Smooth muscle cell (in vitro differentiated cells): ENCODE measurements at regions not wholly inside any gene's neighbourhood (a gene's known extent, or its start where the extent isn't known, plus 50 kb on each side); places are given as distances from the start of the nearest gene placed in this dataset.
"Not testable (repeated sequence)": the region's sequence is repeated elsewhere in the genome, so short reads cannot be mapped to it uniquely, and the experiment has no call there.

Experiments used
- DNase-seq: peaks from one replicate; lab custom pipeline; 2025; ENCODE audit not compliant: unreplicated experiment; lab: John Stamatoyannopoulos, UW
- H2AFZ ChIP-seq: fragments of 200-600 bp; sonication (generic); 2 replicates; pipeline ENCODE4 v1.6.0; 2016; ENCODE audit warnings: antibody characterized with exemption, low read depth, mild to moderate bottlenecking
- H3F3A ChIP-seq: fragments of 200-600 bp; sonication (generic); 2 replicates; pipeline ENCODE4 v1.6.0; 2017; ENCODE audit warnings: antibody characterized with exemption, low read depth
- H3K27ac ChIP-seq: fragments of 200-600 bp; sonication (generic); 2 replicates; pipeline ENCODE4 v1.5.1; 2016; ENCODE audit warnings: low read depth, mild to moderate bottlenecking
- H3K27me3 ChIP-seq: fragments of 200-600 bp; sonication (generic); 2 replicates; pipeline ENCODE4 v1.6.1; 2016; ENCODE audit warnings: low read depth, mild to moderate bottlenecking
- H3K36me3 ChIP-seq: fragments of 200-600 bp; sonication (generic); 2 replicates; pipeline ENCODE4 v1.5.1; 2016; ENCODE audit warnings: low read depth
- H3K4me1 ChIP-seq: fragments of 200-600 bp; sonication (generic); 2 replicates; pipeline ENCODE4 v1.5.1; 2016; ENCODE audit warnings: low read depth
- H3K4me2 ChIP-seq: fragments of 200-600 bp; sonication (generic); 2 replicates; pipeline ENCODE4 v1.6.0; 2016; ENCODE audit warnings: mild to moderate bottlenecking
- H3K4me3 ChIP-seq: fragments of 200-600 bp; sonication (generic); 2 replicates; pipeline ENCODE4 v1.5.1; 2016; ENCODE audit warnings: mild to moderate bottlenecking
- H3K79me2 ChIP-seq: fragments of 200-600 bp; sonication (generic); 2 replicates; pipeline ENCODE4 v1.6.0; 2016; ENCODE audit warnings: low read depth, mild to moderate bottlenecking
- H3K9ac ChIP-seq: fragments of 200-600 bp; sonication (generic); 2 replicates; pipeline ENCODE4 v1.6.0; 2016; ENCODE audit warnings: low read depth
- H3K9me3 ChIP-seq: fragments of 200-600 bp; sonication (generic); replicated peaks from 2 replicates; pipeline ENCODE4 v1.5.1; 2016; ENCODE audit warnings: low read depth
- H4K20me1 ChIP-seq: fragments of 200-600 bp; sonication (generic); 2 replicates; pipeline ENCODE4 v1.6.0; 2016; ENCODE audit warnings: low read depth
- WGBS: methylation state at CpG from one replicate; pipeline ENCODE4 v1.1.7; 2016; ENCODE audit warnings: low lambda C conversion rate; 5-methylcytosine and 5-hydroxymethylcytosine counted together
- TF ChIP-seq, protein P1 (sequence below): fragments of 200-600 bp; sonication (generic); IDR thresholded peaks from 2 replicates; pipeline ENCODE4 v1.5.1; 2017; ENCODE audit warnings: borderline replicate concordance, mild to moderate bottlenecking, antibody characterized with exemption; ENCODE audit not compliant: insufficient read depth, poor library complexity, severe bottlenecking

DNA sequence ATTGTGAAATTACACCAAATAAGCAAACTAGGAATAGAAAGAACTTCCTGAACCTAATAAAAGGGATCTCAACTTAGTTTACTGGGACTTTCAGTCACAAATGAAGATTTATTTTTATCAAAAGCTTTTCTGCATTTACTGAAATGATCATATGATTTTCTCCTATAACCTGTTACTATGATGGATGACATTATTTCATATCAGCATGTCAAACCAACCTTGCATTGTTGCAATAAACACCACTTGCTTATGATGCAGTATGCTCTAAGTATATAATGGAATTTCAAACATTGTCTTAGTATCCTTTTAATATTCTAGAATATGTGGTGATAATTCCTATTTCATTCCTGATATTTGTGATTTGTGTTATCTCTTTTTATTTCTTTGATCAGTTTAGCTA, 303.0 kb downstream of the CGGBP1 start:
- Histone ChIP-seq H3F3A (no peaks in the 10 kb centered on the region), H3K4me2 (no peak overlapping the region), H3K27ac (no peak overlapping the region), H2AFZ (no peak overlapping the region), H3K4me3 (no peak overlapping the region), H3K9ac (no peak overlapping the region), H3K27me3 (no peaks in the 10 kb centered on the region), H3K9me3 (no peaks in the 10 kb centered on the region), H3K79me2 (no peaks in the 10 kb centered on the region), H4K20me1 (no peaks in the 10 kb centered on the region), H3K36me3 (no peaks in the 10 kb centered on the region), H3K4me1 (no peaks in the 10 kb centered on the region)
- TF ChIP-seq, protein P1, sequence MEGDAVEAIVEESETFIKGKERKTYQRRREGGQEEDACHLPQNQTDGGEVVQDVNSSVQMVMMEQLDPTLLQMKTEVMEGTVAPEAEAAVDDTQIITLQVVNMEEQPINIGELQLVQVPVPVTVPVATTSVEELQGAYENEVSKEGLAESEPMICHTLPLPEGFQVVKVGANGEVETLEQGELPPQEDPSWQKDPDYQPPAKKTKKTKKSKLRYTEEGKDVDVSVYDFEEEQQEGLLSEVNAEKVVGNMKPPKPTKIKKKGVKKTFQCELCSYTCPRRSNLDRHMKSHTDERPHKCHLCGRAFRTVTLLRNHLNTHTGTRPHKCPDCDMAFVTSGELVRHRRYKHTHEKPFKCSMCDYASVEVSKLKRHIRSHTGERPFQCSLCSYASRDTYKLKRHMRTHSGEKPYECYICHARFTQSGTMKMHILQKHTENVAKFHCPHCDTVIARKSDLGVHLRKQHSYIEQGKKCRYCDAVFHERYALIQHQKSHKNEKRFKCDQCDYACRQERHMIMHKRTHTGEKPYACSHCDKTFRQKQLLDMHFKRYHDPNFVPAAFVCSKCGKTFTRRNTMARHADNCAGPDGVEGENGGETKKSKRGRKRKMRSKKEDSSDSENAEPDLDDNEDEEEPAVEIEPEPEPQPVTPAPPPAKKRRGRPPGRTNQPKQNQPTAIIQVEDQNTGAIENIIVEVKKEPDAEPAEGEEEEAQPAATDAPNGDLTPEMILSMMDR, result no peak
- DNase-seq, result no peak

DNA sequence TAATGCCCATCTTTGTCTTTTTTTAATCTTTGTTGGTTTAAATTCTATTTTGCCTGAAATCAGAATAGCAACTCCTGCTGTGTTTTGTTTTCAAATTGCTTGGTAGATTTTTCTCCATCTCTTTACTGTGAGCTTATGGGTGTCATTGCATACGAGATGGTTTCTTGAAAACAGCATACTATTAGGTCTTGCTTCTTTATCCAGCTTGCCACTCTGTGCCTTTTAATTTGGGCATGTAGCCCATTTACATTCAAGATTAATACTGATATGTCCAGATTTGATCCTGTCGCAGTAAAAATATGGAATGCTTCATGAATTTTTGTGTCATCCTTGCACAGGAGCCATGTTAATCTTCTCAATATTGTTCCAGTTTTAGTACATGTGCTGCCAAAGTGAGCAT, 316.6 kb downstream of the CGGBP1 start:
- Histone ChIP-seq H3K27ac (no peak overlapping the region), H3K36me3 (no peaks in the 10 kb centered on the region), H4K20me1 (no peaks in the 10 kb centered on the region), H3F3A (no peaks in the 10 kb centered on the region), H3K79me2 (no peaks in the 10 kb centered on the region), H3K9me3 (no peaks in the 10 kb centered on the region), H2AFZ (no peak overlapping the region), H3K4me3 (no peak overlapping the region), H3K4me1 (no peaks in the 10 kb centered on the region), H3K27me3 (no peaks in the 10 kb centered on the region), H3K9ac (no peak overlapping the region), H3K4me2 (no peak overlapping the region)
- TF ChIP-seq, protein P1, result no peak
- WGBS, result 88% methylated on average over 2 of the region's 2 CpGs
- DNase-seq, result no peak

DNA sequence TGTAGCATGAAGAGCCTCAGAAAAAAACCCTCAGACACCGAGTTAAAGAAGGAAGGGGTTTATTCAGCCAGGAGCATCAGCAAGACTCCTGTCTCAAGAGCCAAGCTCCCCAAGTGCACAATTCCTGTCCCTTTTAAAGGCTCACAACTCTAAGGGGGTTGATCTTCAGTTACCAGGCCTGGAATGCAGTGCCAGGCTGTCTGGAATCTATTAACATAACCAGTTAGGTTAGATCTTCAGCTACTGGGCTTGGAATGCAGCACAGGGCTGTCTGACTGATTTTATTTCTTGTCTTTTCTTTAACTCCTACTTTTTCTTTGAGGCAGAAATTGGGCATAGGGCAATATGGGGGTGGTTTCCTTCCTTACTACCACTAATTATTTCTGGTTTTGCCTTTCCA, 317.9 kb downstream of the CGGBP1 start:
- H3K36me3 ChIP-seq, H3K4me1 ChIP-seq, DNase-seq, H3K9me3 ChIP-seq, H3K79me2 ChIP-seq, H3K27ac ChIP-seq, H4K20me1 ChIP-seq, H3K9ac ChIP-seq, H3K4me3 ChIP-seq, H2AFZ ChIP-seq, H3K27me3 ChIP-seq, H3F3A ChIP-seq, H3K4me2 ChIP-seq: not testable (repeated sequence)
- WGBS, result 85% methylated on average over 1 of the region's 1 CpG

DNA sequence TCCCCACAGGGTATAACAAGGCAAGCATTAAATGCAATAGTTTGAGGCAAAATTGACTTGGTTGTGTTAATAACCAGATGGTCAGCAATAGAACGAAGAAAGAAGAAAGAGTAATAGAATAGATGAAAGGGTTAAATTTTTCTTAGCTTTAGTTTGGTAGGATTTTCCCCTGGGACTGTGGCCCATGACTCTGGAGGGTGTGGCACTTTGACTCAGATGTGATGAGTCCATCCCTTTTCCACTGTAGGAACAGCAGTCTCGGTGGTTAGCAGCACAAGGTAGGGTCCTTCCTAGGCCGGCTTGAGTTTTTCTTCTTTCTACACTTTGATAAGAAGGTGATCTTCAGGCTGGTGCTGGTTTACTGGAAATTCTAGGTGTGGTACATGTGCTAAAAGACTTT, 321.0 kb downstream of the CGGBP1 start:
- not testable (repeated sequence) for H3K4me2 ChIP-seq, H3K9ac ChIP-seq, H2AFZ ChIP-seq, H3K27ac ChIP-seq, H3K4me3 ChIP-seq, H3K4me1 ChIP-seq, H3F3A ChIP-seq, H4K20me1 ChIP-seq, DNase-seq, H3K9me3 ChIP-seq, H3K79me2 ChIP-seq, H3K27me3 ChIP-seq, H3K36me3 ChIP-seq
- 85% methylated on average over 3 of the region's 3 CpGs for WGBS

DNA sequence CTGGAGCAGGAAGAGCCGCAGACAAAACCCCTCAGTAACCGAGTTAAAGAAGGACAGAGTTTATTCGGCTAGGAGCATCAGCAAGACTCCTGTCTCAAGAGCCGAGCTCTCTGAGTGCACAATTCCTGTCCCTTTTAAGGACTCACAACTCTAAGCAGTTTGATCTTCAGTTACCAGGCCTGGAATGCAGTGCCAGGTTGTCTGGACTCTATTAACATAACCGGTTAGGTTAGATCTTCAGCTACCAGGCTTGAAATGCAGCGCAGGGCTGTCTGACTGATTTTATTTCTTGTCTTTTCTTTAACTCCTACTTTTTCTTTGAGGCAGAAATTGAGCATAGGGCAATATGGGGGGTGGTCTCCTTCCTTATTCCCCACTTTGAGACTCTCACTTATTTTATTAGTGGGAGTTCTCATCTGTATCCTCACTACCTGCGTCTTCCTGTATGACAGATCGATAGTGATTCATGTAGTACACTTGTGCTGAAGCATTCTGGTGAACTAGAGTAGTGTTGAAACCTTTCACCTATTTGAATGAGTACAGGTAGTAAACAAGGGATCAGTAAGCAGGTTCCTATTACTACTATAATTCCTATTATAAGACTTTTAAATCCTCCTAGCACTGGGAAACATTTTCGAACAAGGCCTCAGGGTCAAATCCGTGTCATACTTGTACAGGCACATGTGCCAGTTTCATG, 325.0 kb downstream of the CGGBP1 start:
- no peak overlapping the region for H3K4me3 ChIP-seq
- 73% methylated on average over 10 of the region's 10 CpGs for WGBS
- H3K4me2 ChIP-seq, result no peak overlapping the region
- DNase-seq, result no peak
- H3K36me3 ChIP-seq, result no peaks in the 10 kb centered on the region
- peak overlapping the region; percentile 64 for H3K27ac ChIP-seq
- H4K20me1 ChIP-seq, result no peaks in the 10 kb centered on the region
- no peaks in the 10 kb centered on the region for H3F3A ChIP-seq
- H3K9ac ChIP-seq, result no peak overlapping the region
- TF ChIP-seq, protein P1, result no peak
- no peaks in the 10 kb centered on the region for H3K9me3 ChIP-seq
- no peak overlapping the region for H2AFZ ChIP-seq
- H3K27me3 ChIP-seq, result no peaks in the 10 kb centered on the region
- H3K79me2 ChIP-seq, result no peaks in the 10 kb centered on the region
- H3K4me1 ChIP-seq, result no peaks in the 10 kb centered on the region
